GM18870 (cell line): ENCODE measurements at regions not wholly inside any gene's neighbourhood (a gene's known extent, or its start where the extent isn't known, plus 50 kb on each side); places are given as distances from the start of the nearest gene placed in this dataset.

Source experiments
- ATAC-seq: cut with Tn5 transposase; IDR thresholded peaks from one replicate; pipeline ENCODE4 v1.9.1; 2021; ENCODE audit warnings: moderate library complexity; ENCODE audit not compliant: unreplicated experiment

DNA sequence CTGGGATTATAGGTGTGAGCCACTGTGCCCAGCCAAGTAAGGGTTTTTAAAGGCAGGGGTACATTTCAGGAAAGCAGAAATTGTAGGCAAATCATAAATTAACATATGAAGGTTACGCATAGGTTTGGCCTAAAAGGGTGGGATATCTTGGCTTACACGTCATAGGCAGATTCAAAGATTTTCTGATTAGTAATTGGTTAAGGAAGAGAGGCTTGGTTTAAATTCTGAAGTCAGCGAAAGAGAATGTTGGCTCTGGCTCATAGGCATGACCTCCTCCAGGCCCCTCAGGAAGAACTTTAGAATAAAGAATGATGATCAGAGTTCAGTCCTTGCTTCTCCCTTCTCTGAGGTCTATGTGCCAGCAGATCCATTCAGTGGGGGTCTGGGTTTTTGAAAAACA, 124.8 kb upstream of the RBBP6 start:
- no peak for ATAC-seq

DNA sequence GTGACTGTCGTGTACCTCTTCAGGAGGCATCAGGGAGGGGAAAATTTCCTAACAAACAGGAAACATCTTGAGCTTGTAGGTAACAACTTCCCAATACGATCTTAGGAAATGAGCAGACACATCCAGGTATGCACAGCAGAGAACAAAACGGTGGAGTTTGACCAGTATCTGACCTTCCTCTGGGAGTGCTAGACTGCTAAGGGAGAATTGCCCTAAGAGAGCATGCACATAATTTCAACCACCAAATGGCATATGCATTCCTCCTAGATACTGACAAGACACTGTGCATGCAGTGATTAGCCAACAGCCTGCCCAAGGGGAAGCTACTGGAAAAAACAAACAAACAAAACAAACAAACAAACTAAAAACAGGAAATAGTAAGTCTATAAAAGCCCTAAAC, 120.6 kb upstream of the RBBP6 start:
- ATAC-seq = no peak

DNA sequence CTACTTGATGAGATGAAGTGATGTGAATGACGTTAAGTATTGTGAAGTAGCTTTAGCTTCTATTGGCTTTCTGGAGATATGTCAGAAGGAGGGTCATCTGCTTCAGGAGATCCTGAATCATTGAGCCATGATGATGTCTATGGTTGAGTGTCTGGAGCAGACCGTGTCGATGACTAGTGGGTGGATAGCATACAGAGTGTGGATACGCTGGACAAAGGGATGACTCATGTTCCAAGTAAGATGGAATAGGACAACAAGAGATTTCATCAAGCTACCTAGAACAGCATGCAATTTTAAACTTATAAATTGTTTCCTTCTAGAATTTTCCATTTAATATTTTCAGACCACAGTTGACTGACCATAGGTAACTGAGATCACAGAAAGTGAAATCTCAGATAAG, 116.1 kb upstream of the RBBP6 start:
- no peak for ATAC-seq

DNA sequence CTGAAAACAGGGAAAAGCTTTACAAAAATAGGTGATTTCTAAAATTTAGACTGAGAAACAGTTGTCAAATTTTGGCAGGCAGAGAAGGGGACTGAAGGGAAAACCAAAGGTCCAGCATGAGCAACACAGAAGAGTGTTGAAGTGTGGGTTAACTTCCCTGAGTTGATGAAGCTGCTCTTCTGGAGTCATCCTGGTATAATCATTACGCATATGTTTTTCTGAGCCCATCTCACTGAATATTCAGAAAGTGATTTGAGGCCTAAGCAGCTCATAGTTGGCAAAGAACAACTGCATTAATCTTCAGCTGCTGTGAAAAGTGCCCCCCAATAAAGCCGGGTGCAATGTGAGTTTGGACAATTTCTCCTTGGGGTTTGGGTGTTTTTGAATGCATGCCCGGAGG, 115.0 kb upstream of the RBBP6 start:
- ATAC-seq = no peak

DNA sequence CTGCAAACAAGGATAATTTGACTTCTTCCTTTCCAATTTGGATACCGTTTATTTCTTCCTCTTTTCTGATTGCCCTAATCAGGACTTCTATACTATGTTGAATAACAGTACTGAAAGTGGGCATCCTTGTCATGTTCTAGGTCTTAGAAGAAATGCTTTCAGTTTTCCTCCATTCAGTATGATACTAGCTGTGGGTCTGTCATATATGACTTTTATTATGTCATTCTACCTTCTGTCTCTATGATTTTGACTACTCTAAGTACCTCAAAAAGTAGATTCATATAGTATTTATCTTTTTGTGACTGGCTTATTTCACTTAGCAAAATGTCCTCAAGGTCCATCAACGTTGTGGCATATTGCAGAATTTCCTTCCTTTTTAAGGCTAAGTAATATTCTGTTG, 111.5 kb upstream of the RBBP6 start:
- ATAC-seq = no peak

DNA sequence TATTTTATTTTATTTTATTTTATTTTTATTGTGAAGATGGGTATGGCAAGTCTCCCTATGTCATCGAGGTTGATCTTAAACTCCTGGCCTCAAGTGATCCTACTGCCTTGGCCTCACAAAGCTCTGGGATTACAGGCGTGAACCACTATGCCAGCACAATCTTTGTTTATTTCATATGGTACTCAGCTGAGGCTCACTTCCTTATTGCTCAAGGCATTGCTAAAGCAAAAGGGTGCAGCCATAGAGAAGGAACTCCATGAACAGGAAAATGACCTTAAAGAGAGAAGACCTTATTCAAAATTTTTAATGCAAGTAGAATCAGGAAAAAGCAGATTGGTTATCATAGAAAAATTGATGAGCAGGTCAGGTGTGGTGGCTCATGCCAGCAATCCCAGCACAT, 110.6 kb upstream of the RBBP6 start:
- ATAC-seq = no peak

DNA sequence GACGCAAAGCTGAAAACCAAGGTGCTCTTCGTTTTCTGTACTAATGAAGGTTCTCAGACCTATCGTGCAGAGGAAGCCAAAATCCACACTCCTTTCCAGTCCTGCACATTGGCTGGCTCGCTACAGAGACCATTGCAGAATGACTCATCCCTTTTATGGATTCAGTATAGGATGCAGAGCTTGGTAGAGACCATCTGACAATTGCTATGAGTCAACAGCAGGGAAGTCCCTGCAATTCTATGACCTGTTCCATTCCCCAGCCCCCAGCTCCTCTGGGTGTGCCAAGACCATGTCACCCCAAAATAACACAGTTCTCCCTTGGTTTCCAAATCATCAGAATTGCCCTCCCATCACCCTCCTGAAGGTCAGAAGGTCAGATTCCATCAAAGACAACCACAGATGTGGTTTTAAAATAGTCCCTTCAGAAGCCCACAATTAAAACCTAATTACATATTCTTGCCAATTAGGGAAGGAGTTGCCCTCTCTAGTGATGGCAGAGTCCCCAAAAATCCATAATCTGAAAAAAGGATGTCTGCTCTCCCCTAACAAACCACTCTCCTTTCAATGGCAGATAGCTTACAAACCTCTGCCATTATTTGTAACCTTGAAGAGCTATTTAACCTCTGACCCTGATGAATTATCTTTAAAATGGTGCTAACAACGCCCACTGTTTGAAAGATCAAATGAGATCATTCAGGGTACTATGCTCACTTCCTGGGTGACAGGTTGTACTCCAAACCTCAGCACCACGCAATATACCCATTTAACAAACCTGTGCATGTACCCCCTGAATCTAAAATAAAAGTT, 108.2 kb upstream of the RBBP6 start:
- ATAC-seq = peak; percentile 81

DNA sequence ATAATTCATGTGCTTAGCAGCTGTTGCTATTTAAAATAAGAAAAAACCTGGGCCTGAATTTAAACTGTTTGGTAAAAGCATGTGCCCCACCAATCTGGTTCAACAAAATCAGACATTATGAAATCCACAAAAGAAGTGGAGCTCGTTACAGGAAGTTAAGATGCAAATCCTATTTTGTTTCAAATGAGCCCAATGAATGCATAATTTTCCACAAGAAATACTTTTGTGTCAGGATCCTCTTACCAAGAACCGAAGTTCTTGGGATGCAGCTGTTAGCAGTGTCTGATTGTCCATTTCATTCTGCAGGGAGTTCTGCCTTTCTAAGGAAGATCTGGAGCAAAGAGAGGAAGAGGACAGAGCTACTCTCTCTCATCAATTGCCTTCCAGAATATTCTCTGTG, 105.7 kb upstream of the RBBP6 start:
- no peak for ATAC-seq

DNA sequence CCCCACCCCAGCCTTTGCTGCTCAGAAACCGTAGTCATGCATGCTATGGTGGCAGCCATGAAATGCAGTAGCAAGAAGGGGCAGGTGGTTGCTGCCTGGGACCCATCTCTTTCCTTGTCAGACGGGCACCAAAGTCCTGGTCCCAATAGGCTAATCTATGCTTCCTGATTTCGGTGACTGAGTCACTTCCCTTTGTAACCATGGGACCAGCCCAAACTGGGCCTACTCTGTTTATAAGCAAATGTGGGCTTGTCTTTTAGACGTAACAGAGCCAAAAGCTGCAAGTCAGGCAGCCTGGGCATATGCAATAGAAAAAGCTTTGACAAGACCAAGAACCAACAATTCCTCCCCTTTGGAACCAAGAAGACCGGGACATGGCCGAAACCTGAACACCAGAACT, 99.1 kb upstream of the RBBP6 start:
- no peak for ATAC-seq

DNA sequence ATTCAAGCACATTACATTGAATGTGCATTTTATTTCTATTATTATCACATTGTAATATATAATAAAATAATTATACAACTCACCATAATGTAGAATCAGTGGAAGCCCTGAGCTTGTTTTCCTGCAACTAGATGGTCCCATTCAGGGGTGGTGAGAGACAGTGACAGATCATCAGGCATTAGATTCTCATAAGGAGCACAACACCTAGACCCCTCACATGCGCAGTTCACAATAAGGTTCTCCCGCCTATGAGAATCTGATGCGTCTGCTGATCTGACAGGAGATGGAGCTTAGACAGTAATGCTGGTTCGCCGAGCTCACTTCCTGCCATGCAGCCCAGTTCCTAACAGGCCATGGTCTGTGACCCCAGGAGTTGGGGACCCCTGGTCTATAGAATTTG, 96.7 kb upstream of the RBBP6 start:
- ATAC-seq = no peak

DNA sequence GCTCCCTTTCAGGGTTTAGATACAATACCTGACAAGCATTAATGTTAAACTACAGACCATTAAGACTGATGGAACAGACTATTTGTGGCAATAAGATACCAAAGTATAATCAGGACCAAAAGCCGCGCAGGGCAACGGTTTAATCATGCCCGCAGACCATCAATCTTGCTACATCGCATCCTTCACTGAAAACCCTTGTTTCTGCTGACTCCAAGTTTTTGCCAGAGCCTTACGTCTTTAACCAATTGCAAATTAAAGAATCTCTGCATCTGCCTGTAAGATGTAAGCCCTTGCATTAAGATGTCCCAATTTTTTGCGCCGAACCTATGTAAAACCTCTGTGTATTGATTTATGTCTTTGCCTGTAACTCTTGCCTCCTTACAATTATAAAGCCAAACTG, 94.2 kb upstream of the RBBP6 start:
- ATAC-seq = no peak

DNA sequence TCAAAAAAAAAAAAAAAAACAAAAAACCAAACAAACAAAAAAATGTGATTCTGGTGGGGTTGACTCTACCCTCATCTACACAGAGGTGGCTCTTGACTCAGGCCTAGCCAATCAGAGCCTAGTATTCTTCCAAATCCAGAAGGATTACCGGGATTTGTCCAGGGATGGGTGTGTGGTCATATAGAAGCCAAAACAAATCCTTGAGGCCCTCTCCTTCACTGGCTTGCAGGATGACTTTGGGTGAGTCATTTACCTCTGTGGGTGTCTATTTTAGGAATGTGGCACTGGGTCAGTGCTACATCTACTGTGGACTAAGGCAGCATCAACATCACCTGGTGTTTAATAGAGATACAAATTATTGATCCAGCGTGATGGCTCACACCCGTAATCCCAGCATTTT, 93.2 kb upstream of the RBBP6 start:
- no peak for ATAC-seq

DNA sequence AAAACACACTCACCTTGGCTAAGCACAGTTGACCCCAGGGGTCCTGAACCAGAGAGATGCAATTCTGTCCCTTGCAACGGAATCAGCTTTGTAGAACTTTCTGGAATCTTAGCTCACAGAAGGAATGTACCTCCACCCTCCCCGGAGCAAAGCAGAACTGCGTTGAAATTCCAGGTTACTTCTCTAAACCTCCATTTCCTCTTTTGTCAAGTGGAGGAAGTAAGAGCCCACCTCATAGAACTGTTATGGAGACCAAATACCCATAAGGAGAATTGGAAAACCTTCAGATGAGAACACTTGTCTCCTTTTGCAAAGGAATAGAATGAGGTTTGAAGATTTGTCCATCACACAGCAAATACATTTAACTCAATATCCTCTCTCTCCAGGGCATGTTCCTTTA, 86.6 kb upstream of the RBBP6 start:
- ATAC-seq = no peak

DNA sequence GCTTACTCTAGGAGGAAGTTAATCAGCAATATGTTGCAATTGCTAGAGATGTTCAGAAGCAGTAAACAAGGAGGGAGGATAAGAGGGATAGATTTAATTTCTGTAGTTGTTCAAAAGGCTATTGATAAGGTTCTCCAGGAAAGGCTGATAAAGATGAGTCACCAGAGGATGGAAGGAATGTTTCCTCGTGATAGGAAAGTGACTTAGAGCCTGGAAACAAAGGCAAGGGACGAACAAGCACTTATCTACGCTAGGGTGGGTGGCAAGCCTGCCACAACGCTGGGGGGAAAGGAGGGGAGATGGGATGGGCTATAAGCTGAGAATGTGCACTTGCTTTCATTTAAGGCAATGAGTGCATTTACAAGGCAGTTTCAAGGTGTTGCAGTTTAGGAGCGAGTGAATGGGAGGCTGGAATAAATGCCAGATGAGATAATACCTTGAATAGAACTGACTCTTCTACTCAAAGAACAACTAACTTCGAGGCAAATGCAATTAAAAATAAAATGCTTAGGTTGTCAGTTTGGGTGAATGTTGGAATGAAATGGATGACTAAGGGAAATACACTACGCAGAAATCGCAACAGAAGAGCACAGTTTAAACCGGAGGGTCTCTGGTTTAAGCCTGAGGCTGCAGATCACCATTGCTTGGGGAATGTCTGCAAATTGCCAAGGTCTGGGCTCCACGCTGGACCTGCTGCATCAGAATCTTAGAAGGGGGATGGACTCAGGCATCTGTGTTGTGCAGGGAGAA, 76.0 kb upstream of the RBBP6 start:
- ATAC-seq = no peak

DNA sequence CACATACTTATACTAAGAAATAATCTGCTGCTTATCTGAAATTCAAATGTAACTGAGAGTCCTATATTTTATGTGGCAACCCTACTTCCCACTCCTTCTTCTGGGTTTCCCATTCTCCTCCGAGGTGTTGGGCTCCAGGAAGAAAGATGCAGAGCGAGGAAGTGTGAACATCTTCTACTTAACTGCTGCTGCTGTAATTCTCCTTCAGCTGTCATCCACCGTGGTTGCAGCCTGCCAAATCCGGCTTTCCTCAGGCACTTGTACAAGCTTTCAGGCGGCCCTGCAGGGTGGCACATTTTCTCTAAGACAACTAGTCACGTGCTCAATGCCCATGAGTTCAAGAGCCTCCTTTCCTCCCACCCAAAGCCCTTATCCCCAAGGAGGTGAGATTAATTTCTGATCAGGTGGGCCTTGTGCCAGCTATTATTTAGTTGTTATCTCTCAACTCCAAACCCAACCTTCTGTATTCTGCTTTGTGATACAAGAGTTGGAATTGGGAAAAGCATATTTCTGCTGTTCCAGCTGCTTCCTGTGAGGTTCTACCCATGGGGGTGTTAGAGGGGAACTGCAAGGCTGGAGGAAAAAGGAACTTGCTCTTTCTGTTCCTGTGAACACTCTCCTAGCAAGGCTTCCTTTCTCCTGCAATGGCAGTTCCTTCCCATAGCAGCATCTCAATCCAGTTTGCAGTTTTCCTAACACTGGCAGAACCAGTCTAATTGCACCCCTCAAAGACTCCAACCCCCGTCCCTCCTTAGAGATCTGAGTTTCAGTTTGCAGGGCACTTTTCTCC, 67.6 kb upstream of the RBBP6 start:
- no peak for ATAC-seq

DNA sequence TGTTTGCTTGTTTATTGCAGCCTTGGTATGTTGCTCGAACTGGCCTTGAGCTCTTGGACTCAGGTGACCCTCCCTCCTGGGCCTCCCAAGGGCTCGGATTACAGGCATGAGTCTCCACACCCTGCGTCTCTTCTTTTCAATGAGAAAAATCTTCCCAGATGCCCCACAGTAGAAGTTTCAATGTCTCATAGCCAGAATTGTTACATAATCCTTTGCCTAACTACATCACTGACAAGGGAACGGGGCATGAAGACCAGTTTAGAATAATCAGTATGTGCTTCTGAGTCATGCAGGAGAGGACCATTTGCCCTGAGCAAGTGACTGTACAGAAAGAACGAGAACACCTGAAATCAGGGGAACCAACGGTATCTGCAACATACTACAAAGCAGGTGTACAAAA, 61.9 kb upstream of the RBBP6 start:
- ATAC-seq = no peak

DNA sequence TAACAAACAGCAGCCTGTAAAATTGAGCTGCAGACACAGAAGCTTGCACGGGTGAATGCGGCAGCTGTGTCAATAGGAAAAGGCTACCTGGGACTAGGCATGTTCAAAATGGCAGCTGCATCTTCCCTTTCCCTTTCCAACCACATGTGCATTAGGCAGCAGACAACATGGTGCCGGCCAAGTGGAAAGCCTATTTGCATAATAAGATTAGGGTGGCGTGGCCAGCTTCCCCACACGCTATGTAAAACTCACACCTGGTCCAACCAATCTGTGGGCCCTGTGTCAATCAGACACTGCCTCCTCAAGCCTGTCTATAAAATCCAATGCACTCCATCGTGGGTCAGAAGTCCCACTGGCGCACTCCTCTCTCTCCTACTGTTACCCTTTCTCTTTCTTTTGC, 61.0 kb upstream of the RBBP6 start:
- ATAC-seq = no peak

DNA sequence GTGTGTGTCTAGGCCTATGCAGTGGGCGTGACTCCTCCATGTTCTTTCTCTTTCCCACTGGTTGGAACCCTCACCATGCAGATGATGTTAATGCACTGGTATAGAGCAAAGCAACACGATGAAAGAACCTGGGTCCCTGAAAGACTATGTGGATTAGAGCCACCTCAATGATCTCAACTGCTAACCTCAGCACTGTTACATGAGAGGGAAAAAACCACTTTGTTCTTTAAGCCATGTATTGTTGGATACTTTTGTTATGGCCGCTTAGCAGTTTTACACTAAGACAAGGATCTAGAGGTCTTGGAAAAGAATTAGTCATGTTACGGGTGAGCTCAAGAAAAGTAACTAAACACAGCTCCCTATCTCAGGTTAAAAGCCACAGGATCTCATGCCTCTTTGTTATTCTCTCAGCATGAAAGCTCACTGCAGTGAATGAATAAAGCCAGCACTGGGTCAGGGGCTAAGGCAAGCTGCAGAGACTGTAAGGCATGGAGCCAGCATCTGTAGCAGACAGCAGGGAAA, 56.6 kb upstream of the RBBP6 start:
- ATAC-seq = no peak

DNA sequence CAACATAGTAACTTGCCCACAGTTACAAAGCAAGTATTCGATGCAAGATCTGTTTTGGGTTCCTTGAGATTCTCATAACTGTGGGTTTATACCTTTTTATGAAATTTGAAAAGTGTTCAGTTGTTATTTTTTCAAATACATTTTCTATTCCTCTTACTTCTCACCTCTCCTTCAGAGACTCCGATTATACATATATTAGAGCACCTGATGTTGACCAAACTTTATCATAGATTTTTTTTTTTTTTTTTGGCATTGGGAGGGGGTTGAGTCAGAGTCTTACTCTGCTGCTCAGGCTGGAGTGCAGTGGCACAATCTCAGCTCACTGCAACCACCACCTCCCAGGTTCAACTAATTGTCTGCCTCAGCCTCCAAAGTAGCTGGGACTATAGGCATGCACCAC, 51.3 kb upstream of the RBBP6 start:
- ATAC-seq = no peak
